ENCODE measurements at regions not wholly inside any gene's neighbourhood (a gene's known extent, or its start where the extent isn't known, plus 50 kb on each side); places are given as distances from the start of the nearest gene placed in this dataset.

DNA sequence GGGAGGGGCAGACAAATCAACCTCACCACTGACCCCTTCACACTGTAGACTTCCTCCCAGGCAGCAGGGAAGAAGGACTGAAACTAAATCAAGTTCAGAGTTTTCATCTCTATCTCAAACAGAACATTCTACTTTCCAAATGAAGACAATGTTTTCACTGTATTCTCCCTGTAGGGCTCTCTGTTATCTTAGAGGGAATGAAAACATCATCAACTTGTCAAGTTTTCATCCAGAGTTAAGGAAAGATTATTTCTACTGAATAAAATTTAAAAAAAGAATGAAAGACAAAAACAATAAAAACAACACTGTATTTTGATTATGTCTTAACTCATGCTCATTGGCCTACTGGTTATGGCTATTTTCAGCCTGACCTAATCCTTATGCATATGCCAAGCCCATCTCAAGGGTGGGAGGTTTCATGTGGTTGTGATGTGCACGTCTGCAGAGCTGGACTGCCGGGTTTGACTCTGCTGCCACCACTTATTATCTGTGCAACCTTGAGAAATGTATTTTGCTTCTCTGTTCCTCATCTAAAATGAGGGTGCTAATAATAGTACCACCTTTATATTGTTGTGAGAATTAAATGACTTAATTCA, 152.0 kb upstream of the AVPR1A start:
- no peak overlapping the region for H3K4me3 ChIP-seq
- no peak for DNase-seq (ENCODE audit: low spot score)
- TF ChIP-seq, protein P1, sequence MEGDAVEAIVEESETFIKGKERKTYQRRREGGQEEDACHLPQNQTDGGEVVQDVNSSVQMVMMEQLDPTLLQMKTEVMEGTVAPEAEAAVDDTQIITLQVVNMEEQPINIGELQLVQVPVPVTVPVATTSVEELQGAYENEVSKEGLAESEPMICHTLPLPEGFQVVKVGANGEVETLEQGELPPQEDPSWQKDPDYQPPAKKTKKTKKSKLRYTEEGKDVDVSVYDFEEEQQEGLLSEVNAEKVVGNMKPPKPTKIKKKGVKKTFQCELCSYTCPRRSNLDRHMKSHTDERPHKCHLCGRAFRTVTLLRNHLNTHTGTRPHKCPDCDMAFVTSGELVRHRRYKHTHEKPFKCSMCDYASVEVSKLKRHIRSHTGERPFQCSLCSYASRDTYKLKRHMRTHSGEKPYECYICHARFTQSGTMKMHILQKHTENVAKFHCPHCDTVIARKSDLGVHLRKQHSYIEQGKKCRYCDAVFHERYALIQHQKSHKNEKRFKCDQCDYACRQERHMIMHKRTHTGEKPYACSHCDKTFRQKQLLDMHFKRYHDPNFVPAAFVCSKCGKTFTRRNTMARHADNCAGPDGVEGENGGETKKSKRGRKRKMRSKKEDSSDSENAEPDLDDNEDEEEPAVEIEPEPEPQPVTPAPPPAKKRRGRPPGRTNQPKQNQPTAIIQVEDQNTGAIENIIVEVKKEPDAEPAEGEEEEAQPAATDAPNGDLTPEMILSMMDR (IDR thresholded peaks at IDR 0.05) = no peak
- peak overlapping the region in 1 of 2 donors; percentile 65 for H3K27ac ChIP-seq

DNA sequence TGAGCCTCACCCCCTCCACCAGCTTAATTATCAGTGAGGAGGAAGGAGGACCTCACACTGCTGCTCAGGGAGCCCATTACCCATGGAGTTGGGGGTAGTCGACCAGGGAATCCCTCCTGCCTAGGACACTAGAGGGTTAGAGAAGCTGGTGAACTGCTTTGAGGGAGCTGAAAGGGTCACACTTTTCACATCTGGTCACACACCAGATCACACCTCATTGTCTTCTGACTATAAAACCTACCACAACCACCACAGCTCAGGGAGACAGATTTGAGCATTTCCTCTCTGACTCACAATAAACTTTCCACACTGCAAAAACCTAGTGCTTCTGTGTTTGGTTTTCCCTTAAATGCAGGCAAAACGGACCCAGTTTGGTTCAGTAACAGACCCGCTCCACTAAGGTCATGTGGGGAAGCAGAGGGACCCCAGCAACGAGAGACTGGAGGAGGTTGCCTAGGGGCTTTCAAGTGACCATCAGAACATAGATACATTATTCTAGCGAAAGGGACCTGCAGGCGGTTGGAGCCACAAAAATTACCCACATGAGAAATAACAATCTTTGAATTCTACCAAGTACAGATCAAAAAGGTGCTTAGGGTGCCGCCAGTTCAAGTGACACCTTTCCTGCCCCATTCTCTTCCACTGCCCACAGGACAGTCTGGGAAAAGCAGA, 151.4 kb upstream of the AVPR1A start:
- no peak for DNase-seq (ENCODE audit: low spot score)
- Histone ChIP-seq H3K4me3 (no peak overlapping the region), H3K27ac (peak overlapping the region in 1 of 2 donors; percentile 65)
- TF ChIP-seq, protein P1 (IDR thresholded peaks at IDR 0.05) = no peak

DNA sequence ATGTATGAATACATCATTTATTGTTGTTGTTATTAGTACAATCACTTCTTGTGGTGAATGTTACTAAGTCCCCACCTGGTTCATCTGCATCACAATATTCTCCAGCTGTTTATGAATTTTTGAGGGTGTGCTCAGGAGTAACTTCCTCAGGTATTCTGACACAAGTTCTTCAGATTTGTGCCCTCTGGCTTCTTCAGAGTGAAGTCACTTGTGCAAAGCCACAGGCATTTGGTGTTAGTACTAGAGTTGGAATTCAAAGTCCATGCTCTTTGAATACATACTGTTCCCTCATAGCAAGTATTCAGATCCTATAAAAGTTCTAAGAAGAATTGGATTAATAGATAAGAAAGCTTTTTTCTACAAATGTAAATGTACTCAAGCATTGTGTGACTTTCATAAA, 150.3 kb upstream of the AVPR1A start:
- DNase-seq (ENCODE audit: low spot score) = no peak
- TF ChIP-seq, protein P1 (IDR thresholded peaks at IDR 0.05) = no peak
- H3K4me3 ChIP-seq = no peak overlapping the region
- peak overlapping the region in 1 of 2 donors; percentile 65 for H3K27ac ChIP-seq

DNA sequence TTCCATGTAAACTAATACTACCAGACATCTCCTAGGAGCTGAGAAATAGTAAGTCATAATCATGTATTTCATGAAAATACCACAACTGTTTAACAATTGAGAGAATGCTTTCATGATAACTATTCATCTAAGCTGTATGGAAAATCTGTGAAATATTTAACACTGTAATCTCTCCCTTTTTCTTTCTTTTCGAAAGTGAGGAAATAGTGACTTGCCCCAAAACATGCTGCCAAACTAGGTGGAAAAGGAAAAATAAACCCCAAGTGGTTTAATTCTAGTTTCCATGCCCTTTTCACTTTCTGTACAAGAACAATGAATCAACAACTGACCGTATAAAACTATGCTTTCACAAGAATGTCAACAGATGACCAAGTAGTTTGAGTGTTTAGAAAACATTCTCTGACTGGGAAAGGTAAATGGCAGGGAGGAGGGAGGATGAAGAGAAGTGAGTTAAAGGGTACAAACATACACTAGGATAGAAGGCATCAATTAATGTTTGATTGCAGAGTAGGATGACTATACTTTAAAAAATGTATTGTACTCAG, 147.5 kb upstream of the AVPR1A start:
- DNase-seq (ENCODE audit: low spot score) = no peak
- no peak overlapping the region for H3K4me3 ChIP-seq
- no peak overlapping the region for H3K27ac ChIP-seq
- TF ChIP-seq, protein P1 (IDR thresholded peaks at IDR 0.05) = no peak

DNA sequence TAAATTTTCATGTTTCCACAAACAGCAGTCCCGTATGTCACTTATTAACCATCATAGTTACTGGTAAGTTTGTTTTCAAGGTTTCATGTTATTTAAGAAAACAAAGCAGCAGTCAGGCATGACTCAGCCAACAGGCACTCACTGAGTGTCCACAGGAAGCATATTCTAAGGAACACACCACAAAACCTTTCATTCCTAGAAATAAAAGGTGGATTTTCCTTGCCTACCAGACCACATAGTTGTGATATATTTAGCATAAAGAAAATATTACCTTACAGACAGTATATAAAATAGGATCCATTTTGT, 143.3 kb upstream of the AVPR1A start:
- no peak overlapping the region for H3K4me3 ChIP-seq
- TF ChIP-seq, protein P1 (IDR thresholded peaks at IDR 0.05) = no peak
- no peak for DNase-seq (ENCODE audit: low spot score)
- H3K27ac ChIP-seq = no peak overlapping the region

DNA sequence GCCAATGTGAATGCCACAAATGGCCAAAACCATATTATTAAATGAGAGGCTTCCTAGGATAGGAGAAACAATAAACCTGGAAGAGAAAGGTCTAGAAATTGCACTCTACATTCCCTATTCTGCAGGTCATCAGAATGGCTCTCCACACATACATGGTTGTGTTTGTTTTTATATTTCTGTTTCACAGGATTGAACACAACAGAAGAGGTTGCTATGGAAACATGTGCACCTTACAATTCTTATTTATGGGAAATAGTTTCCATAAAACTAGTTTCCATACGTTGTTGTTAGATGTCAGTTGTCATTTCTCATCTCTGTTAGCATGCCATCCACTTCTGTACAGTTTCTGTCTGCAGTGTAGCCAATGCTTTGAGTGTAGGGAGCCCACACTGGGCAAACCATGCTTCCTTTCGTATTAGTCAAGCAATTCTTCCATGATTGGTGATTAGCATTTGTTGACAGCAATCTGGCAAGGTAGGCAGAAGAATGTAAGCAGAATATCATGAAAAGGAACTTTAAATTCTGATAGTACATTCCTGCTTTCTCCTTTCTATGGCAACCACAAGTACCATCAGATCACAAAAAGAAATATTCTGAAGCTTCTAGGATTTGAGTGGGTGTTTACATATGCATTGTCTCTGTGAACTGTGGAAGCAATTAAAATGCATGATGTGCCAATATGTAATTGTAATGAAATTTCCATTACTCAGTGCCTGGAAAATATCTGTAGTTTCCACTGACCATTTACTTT, 141.6 kb upstream of the AVPR1A start:
- TF ChIP-seq, protein P1 (IDR thresholded peaks at IDR 0.05) = no peak
- no peak for DNase-seq (ENCODE audit: low spot score)
- H3K4me3 ChIP-seq = no peak overlapping the region
- H3K27ac ChIP-seq = no peak overlapping the region
